ENCODE measurements at regions not wholly inside any gene's neighbourhood (a gene's known extent, or its start where the extent isn't known, plus 50 kb on each side); places are given as distances from the start of the nearest gene placed in this dataset.

DNA sequence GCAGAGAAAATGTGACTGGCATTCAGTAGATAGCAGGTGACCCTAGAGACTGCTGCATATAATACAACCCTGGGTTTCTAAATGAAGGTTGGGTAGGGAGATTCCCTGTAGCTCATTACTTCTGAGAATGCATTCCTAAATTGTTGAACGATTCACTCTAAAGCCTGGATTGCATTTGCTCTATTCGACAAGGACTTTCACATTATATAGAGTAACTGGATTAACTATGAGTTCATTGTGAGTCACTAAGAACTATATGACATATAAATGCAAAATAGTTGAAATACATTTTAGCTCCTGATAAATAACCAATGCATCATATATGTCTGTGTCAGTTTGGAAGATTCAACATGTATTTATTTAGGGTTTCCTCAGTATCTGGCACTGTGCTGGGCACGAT is 294.7 kb upstream of the CCDC54 start:
- Histone ChIP-seq H3K4me3 (replicated peaks in 1 of 3) (no peak overlapping the region), H3K36me3 (no peaks in the 10 kb centered on the region), H3K27me3 (no peaks in the 10 kb centered on the region), H3K9me3 (no peaks in the 10 kb centered on the region), H3K27ac (no peak overlapping the region), H3K4me1 (no peaks in the 10 kb centered on the region)
- no peak for TF ChIP-seq POLR2A (IDR thresholded peaks at IDR 0.05)
- TF ChIP-seq, protein P1, sequence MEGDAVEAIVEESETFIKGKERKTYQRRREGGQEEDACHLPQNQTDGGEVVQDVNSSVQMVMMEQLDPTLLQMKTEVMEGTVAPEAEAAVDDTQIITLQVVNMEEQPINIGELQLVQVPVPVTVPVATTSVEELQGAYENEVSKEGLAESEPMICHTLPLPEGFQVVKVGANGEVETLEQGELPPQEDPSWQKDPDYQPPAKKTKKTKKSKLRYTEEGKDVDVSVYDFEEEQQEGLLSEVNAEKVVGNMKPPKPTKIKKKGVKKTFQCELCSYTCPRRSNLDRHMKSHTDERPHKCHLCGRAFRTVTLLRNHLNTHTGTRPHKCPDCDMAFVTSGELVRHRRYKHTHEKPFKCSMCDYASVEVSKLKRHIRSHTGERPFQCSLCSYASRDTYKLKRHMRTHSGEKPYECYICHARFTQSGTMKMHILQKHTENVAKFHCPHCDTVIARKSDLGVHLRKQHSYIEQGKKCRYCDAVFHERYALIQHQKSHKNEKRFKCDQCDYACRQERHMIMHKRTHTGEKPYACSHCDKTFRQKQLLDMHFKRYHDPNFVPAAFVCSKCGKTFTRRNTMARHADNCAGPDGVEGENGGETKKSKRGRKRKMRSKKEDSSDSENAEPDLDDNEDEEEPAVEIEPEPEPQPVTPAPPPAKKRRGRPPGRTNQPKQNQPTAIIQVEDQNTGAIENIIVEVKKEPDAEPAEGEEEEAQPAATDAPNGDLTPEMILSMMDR (IDR thresholded peaks at IDR 0.05), result no peak
- no peak for DNase-seq
- 92% methylated on average over 3 of the region's 3 CpGs for WGBS, 2 donors
- intact Hi-C loops (cut with DNase I), result no loop called here

GRCh38 chr3:107085261-107085660 is 292.0 kb upstream of the CCDC54 start:
- intact Hi-C loops (cut with DNase I), result no loop called here
- TF ChIP-seq, protein P1 (IDR thresholded peaks at IDR 0.05), result no peak
- TF ChIP-seq POLR2A (IDR thresholded peaks at IDR 0.05), result no peak
- Histone ChIP-seq H3K27me3 (no peaks in the 10 kb centered on the region), H3K9me3 (no peaks in the 10 kb centered on the region), H3K27ac (no peak overlapping the region), H3K4me1 (no peaks in the 10 kb centered on the region), H3K4me3 (replicated peaks in 1 of 3) (no peak overlapping the region), H3K36me3 (no peaks in the 10 kb centered on the region)
- DNase-seq, result no peak
- 93 to 97% methylated on average over 3 of the region's 3 CpGs for WGBS, 2 donors

DNA sequence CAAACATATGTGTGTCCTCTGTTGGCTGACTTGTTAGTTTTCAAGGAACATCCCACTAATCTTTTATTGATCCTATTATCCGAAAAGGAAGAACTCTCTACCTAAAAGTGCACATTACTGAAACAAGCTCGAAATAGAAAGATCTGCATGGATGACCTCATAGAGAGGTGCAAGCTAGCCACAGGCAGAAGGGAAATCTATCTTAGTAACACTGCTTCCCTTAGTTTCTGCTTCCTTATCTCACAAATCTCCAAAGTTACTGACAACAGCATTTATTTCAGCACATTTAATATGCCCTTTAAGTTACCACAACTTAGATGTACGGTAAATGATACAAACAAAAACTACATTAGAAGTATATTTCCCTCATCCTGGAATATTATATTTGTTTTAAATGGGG is 285.1 kb upstream of the CCDC54 start:
- H3K9me3 ChIP-seq, result no peaks in the 10 kb centered on the region
- H3K36me3 ChIP-seq, result no peaks in the 10 kb centered on the region
- TF ChIP-seq POLR2A (IDR thresholded peaks at IDR 0.05), result no peak
- TF ChIP-seq, protein P1 (IDR thresholded peaks at IDR 0.05), result no peak
- no peak for DNase-seq
- H3K27ac ChIP-seq, result no peak overlapping the region
- H3K4me1 ChIP-seq, result no peaks in the 10 kb centered on the region
- intact Hi-C loops (cut with DNase I), result no loop called here
- WGBS, 2 donors, result 66 to 73% methylated on average over 3 of the region's 3 CpGs
- H3K4me3 ChIP-seq (replicated peaks in 1 of 3), result no peak overlapping the region
- no peaks in the 10 kb centered on the region for H3K27me3 ChIP-seq

DNA sequence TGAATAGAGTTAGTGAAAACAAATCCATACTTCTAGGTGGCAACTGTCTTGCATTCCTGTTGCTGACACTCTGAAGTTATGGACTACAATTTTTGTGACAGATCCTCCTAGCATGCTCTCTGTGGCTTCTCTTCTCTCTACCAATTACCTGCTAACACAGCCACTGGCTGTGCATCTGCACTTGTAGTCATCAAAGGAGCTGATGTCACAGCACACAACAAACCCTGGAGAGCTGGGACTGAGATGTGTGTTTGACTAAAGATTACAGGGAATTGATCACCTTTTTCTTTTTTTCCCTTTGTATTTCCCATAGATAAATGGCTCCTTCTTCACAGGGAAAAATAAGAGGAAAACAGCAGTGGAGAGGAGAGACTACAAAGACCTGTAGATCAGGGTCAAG is 278.4 kb upstream of the CCDC54 start:
- DNase-seq, result no peak
- H3K27ac ChIP-seq, result no peak overlapping the region
- no peak for TF ChIP-seq POLR2A (IDR thresholded peaks at IDR 0.05)
- TF ChIP-seq, protein P1 (IDR thresholded peaks at IDR 0.05), result no peak
- H3K4me1 ChIP-seq, result no peaks in the 10 kb centered on the region
- H3K27me3 ChIP-seq, result no peaks in the 10 kb centered on the region
- intact Hi-C loops (cut with DNase I), result no loop called here
- H3K4me3 ChIP-seq (replicated peaks in 1 of 3), result no peak overlapping the region
- H3K9me3 ChIP-seq, result no peaks in the 10 kb centered on the region
- no peaks in the 10 kb centered on the region for H3K36me3 ChIP-seq

DNA sequence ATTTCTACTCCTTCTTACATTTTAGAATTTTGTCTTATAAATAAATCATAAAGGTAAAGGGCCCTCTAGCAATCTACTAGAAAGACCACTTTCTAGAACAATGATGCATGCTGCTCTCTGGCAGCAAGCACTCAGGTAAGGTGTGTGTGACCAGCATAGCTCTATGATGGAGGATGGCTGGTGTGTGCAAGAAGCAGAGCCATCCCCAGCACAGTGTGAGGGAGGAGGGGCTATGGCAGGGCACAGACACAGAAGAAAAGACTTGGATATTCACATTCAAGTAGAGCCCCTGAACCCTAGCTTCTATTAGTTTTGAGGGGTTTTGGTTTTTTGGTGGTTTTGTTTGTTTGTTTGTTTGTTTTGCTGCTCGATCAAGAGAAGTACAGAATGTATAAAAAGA is 277.1 kb upstream of the CCDC54 start:
- H3K27ac ChIP-seq, result no peak overlapping the region
- intact Hi-C loops (cut with DNase I), result no loop called here
- no peak overlapping the region for H3K4me3 ChIP-seq (replicated peaks in 1 of 3)
- no peaks in the 10 kb centered on the region for H3K36me3 ChIP-seq
- DNase-seq, result no peak
- TF ChIP-seq POLR2A (IDR thresholded peaks at IDR 0.05), result no peak
- TF ChIP-seq, protein P1 (IDR thresholded peaks at IDR 0.05), result no peak
- 85 to 86% methylated on average over 1 of the region's 1 CpG for WGBS, 2 donors
- no peaks in the 10 kb centered on the region for H3K4me1 ChIP-seq
- no peaks in the 10 kb centered on the region for H3K9me3 ChIP-seq
- H3K27me3 ChIP-seq, result no peaks in the 10 kb centered on the region
